Smooth muscle cell (in vitro differentiated cells): ENCODE measurements at regions not wholly inside any gene's neighbourhood (a gene's known extent, or its start where the extent isn't known, plus 50 kb on each side); places are given as distances from the start of the nearest gene placed in this dataset.

Experiments used
- DNase-seq: peaks from one replicate; lab custom pipeline; 2025; ENCODE audit not compliant: unreplicated experiment; lab: John Stamatoyannopoulos, UW
- H2AFZ ChIP-seq: fragments of 200-600 bp; sonication (generic); 2 replicates; pipeline ENCODE4 v1.6.0; 2016; ENCODE audit warnings: antibody characterized with exemption, low read depth, mild to moderate bottlenecking
- H3F3A ChIP-seq: fragments of 200-600 bp; sonication (generic); 2 replicates; pipeline ENCODE4 v1.6.0; 2017; ENCODE audit warnings: antibody characterized with exemption, low read depth
- H3K27ac ChIP-seq: fragments of 200-600 bp; sonication (generic); 2 replicates; pipeline ENCODE4 v1.5.1; 2016; ENCODE audit warnings: low read depth, mild to moderate bottlenecking
- H3K27me3 ChIP-seq: fragments of 200-600 bp; sonication (generic); 2 replicates; pipeline ENCODE4 v1.6.1; 2016; ENCODE audit warnings: low read depth, mild to moderate bottlenecking
- H3K36me3 ChIP-seq: fragments of 200-600 bp; sonication (generic); 2 replicates; pipeline ENCODE4 v1.5.1; 2016; ENCODE audit warnings: low read depth
- H3K4me1 ChIP-seq: fragments of 200-600 bp; sonication (generic); 2 replicates; pipeline ENCODE4 v1.5.1; 2016; ENCODE audit warnings: low read depth
- H3K4me2 ChIP-seq: fragments of 200-600 bp; sonication (generic); 2 replicates; pipeline ENCODE4 v1.6.0; 2016; ENCODE audit warnings: mild to moderate bottlenecking
- H3K4me3 ChIP-seq: fragments of 200-600 bp; sonication (generic); 2 replicates; pipeline ENCODE4 v1.5.1; 2016; ENCODE audit warnings: mild to moderate bottlenecking
- H3K79me2 ChIP-seq: fragments of 200-600 bp; sonication (generic); 2 replicates; pipeline ENCODE4 v1.6.0; 2016; ENCODE audit warnings: low read depth, mild to moderate bottlenecking
- H3K9ac ChIP-seq: fragments of 200-600 bp; sonication (generic); 2 replicates; pipeline ENCODE4 v1.6.0; 2016; ENCODE audit warnings: low read depth
- H3K9me3 ChIP-seq: fragments of 200-600 bp; sonication (generic); replicated peaks from 2 replicates; pipeline ENCODE4 v1.5.1; 2016; ENCODE audit warnings: low read depth
- H4K20me1 ChIP-seq: fragments of 200-600 bp; sonication (generic); 2 replicates; pipeline ENCODE4 v1.6.0; 2016; ENCODE audit warnings: low read depth
- CTCF ChIP-seq: fragments of 200-600 bp; sonication (generic); IDR thresholded peaks from 2 replicates; pipeline ENCODE4 v1.5.1; 2017; ENCODE audit warnings: borderline replicate concordance, mild to moderate bottlenecking, antibody characterized with exemption; ENCODE audit not compliant: insufficient read depth, poor library complexity, severe bottlenecking
- WGBS: methylation state at CpG from one replicate; pipeline ENCODE4 v1.1.7; 2016; ENCODE audit warnings: low lambda C conversion rate; 5-methylcytosine and 5-hydroxymethylcytosine counted together

- no peak for TF ChIP-seq CTCF
- WGBS: 48% methylated on average over 2 of the region's 2 CpGs
- no peaks in the 10 kb centered on the region for H3F3A ChIP-seq
Measured at GRCh38 chr14:106208794-106209193, 682.4 kb downstream of the TMEM121 start.

GRCh38 chr14:106209755-106210154, 683.4 kb downstream of the TMEM121 start:
- Histone ChIP-seq H4K20me1 (no peaks in the 10 kb centered on the region), H3K4me3 (no peak overlapping the region), H3K27me3 (no peaks in the 10 kb centered on the region), H3K79me2 (no peaks in the 10 kb centered on the region), H2AFZ (no peak overlapping the region), H3K27ac (no peak overlapping the region), H3K9ac (no peak overlapping the region), H3K9me3 (no peaks in the 10 kb centered on the region), H3K4me1 (no peaks in the 10 kb centered on the region), H3K36me3 (no peaks in the 10 kb centered on the region), H3K4me2 (no peak overlapping the region), H3F3A (no peaks in the 10 kb centered on the region)
- WGBS: 67% methylated on average over 7 of the region's 7 CpGs
- TF ChIP-seq CTCF: no peak
- DNase-seq: no peak

More at GRCh38 chr14:106208794-106209193, 682.4 kb downstream of the TMEM121 start:
- Histone ChIP-seq H3K79me2 (no peaks in the 10 kb centered on the region), H3K27ac (no peak overlapping the region), H2AFZ (no peak overlapping the region), H4K20me1 (no peaks in the 10 kb centered on the region), H3K9ac (no peak overlapping the region), H3K4me1 (no peaks in the 10 kb centered on the region), H3K36me3 (no peaks in the 10 kb centered on the region), H3K9me3 (no peaks in the 10 kb centered on the region), H3K27me3 (no peaks in the 10 kb centered on the region), H3K4me3 (no peak overlapping the region), H3K4me2 (no peak overlapping the region)
- no peak for DNase-seq

- no peak overlapping the region for H3K4me2 ChIP-seq
- H3K4me3 ChIP-seq: no peak overlapping the region
- 47% methylated on average over 7 of the region's 7 CpGs for WGBS
- H3K36me3 ChIP-seq: no peaks in the 10 kb centered on the region
- TF ChIP-seq CTCF: no peak
- H3K9me3 ChIP-seq: no peaks in the 10 kb centered on the region
- H3K27me3 ChIP-seq: no peaks in the 10 kb centered on the region
- H3K27ac ChIP-seq: no peak overlapping the region
- no peaks in the 10 kb centered on the region for H4K20me1 ChIP-seq
- H3K79me2 ChIP-seq: no peaks in the 10 kb centered on the region
- no peak for DNase-seq
- no peak overlapping the region for H2AFZ ChIP-seq
- no peaks in the 10 kb centered on the region for H3K4me1 ChIP-seq
- no peaks in the 10 kb centered on the region for H3F3A ChIP-seq
- no peak overlapping the region for H3K9ac ChIP-seq
Measured at GRCh38 chr14:106210650-106211049, 684.3 kb downstream of the TMEM121 start.

- no peak overlapping the region for H3K4me3 ChIP-seq
- WGBS: 52% methylated on average over 7 of the region's 7 CpGs
Measured at GRCh38 chr14:106211334-106211900, 685.0 kb downstream of the TMEM121 start.

More at GRCh38 chr14:106211334-106211900, 685.0 kb downstream of the TMEM121 start:
- Histone ChIP-seq H3K36me3 (no peaks in the 10 kb centered on the region), H3K27ac (no peak overlapping the region), H3K4me1 (no peaks in the 10 kb centered on the region), H3K9me3 (no peaks in the 10 kb centered on the region), H4K20me1 (no peaks in the 10 kb centered on the region), H3K9ac (no peak overlapping the region), H3K79me2 (no peaks in the 10 kb centered on the region), H3F3A (no peaks in the 10 kb centered on the region), H3K27me3 (no peaks in the 10 kb centered on the region), H3K4me2 (no peak overlapping the region), H2AFZ (no peak overlapping the region)
- DNase-seq: no peak
- TF ChIP-seq CTCF: no peak
